NAMALWA (cell line): ENCODE measurements at regions not wholly inside any gene's neighbourhood (a gene's known extent, or its start where the extent isn't known, plus 50 kb on each side); places are given as distances from the start of the nearest gene placed in this dataset.
"Not testable (repeated sequence)": the region's sequence is repeated elsewhere in the genome, so short reads cannot be mapped to it uniquely, and the experiment has no call there.

Experiments
- DNase-seq: peaks from one replicate; pipeline ENCODE4 v3.0.0-alpha.2; 2015; ENCODE audit warnings: low spot score

GRCh38 chr7:149604521-149604920 lies 106.9 kb upstream of the ZNF746 start:
- no peak for DNase-seq

DNA sequence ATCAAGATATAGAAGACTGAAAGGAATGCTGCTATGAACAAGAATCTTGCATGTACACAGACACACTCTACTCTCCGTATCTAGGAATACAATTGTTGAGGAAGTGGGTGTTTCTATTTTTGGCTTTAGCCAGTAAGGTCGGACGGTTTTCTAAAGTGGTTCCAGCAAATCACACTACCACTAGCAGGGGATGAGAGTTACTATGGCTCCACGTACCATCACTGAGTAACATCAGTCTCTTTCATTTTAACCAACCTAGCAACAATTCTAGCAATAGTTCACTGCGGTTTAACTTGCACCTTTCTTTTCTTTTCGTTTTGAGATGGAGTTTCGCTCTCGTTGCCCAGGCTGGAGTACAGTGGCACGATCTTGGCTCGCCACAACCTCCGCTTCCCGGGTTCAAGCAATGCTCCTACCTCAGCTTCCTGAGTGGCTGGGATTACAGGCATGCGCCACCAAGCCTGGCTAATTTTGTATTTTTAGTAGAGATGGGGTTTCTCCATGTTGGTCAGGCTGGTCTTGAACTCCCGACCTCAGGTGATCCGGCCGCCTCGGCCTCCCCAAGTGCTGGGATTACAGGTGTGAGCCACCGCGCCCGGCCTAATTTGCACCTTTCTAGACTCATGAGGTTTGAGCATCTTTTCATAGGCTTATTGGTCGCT lies 103.2 kb upstream of the ZNF746 start:
- DNase-seq: peak; percentile 37

GRCh38 chr7:149599636-149600206 lies 102.1 kb upstream of the ZNF746 start:
- peak; percentile 78 for DNase-seq

- peak; percentile 58 for DNase-seq
These were observed 101.2 kb upstream of the ZNF746 start for GRCh38 chr7:149598721-149599308.

DNA sequence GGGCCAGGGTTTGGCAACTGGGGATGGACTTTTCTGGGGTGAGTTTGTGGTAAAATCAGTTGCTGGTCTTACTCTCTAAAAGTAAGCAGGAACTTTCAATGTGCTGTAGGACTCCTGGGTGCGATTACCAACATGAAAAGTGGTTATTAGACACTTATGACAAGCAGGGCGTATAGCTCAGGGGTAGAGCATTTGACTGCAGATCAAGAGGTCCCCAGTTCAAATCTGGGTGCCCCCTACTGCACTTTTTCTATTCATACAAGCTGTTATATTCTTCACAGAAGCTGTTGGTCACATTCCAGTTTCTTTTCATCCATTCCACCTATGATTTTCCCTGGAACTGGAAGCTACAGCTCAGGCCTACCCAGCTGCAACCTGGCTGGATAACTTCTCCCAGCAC lies 100.2 kb upstream of the ZNF746 start:
- not testable (repeated sequence) for DNase-seq

- DNase-seq: no peak
These were observed 97.9 kb upstream of the ZNF746 start for GRCh38 chr7:149595541-149595940.

DNA sequence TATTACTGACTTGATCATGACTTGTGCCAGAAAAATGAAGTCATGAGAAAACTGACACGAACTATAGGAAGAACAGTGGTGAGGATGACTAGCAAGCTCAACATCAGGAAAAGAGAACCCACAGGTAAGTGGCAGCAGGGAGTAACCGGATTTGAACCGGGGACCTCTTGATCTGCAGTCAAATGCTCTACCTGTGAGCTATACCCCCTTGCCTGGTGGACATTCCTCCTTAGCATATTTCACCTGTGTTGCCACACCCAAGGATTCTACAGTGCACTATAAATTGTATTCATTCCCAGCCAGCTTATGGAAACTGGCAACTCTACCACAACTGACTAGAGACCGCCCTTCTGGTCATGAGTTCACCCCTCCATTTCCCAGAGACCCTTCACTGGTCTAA lies 97.5 kb upstream of the ZNF746 start:
- DNase-seq: no peak

DNA sequence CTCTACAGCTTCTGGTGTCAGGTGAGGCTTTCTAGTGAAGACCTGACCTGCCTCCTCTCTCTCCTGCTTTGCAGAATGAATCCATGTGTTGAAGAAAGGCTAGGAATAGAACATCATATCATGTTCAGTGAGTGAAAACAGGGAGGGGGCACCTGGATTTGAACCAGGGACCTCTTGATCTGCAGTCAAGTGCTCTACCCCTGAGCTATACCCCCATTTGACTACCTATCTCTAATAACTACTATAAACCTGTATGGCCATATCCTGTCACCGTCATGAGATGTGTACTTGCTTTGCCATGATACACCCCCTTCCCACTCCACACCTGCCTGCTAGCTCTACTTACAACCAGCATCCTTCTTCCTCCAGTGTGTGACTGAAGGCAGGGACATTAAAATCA lies 91.3 kb upstream of the ZNF746 start:
- DNase-seq: no peak

DNA sequence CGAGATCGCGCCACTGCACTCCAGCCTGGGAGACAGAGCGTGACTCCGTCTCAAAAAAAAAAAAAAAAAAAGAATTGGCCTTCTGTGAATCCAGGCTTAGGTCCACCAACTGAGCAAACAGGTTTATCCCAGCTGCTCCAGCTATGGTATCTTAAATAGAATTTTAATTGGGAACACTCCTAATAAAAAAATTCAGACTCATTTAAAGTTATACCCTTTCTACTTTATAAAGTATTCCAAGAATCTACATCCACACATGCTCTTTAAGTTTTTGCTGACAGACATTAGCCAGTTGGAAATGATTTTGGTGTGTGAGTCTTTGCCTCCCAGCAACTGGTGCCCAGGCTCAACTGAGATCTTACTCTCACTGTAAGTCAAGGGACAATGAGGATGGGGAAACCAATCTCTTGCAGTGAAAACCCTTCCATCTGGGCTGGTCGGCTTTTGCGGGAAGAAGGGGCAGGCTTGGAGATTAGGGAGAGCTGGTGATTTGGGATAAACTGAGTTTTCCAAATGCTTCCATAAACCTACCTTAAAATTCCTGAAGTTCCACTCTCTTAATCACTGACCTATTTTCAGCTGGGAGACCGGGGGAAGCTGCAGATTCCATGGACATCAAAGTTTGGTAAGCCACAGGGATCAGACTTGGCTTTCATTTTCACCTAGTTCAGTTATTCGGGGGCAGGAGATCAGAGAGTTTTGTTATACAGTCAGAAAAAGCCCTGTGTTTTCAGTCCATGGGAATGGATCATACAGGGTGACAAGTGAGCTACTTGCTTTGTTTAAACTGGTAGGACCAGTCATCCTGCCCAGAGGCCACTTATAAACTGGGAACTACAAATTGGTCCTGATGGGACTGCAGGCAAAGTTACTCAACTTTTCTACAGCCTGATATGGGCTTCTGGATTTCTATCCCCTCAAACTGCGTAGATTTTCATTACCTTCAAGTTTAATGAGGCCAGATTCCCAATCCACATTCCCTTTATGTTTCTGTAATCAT lies 89.3 kb upstream of the ZNF746 start:
- no peak for DNase-seq

DNA sequence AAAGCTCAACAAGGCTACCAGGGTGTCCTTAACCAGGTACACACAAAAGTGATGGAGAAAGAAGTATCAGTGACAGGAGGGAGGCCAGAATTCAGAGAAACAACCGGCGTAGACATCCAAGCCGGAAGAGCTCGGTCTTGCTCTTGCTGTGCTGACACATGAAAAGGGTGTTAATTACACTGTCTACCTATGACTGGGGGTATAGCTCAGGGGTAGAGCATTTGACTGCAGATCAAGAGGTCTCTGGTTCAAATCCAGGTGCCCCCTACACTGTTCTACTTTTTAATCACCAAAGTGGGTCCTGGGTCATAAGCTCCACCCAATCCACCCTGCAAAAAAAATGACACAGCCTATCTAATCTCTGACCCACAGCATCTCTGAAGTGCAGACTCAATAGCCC lies 86.9 kb upstream of the ZNF746 start:
- no peak for DNase-seq

DNA sequence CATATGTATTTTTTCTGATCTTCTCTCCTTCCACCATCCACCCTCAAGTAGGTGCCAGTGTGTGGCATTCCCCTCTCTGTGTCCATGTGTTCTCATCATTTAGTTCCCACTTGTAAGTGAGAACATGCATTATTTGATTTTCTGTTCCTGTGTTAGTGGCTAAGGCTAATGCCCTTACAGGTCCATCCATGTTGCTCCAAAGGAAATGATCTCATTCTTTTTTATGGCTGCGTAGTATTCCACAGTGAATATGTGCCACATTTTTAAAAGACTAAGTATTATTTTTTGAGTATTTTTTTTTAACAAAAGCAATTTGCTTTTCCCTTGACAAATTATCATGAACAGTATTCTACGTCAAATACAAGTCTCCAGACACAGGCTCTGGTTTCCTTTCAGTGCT lies 86.4 kb upstream of the ZNF746 start:
- no peak for DNase-seq

DNA sequence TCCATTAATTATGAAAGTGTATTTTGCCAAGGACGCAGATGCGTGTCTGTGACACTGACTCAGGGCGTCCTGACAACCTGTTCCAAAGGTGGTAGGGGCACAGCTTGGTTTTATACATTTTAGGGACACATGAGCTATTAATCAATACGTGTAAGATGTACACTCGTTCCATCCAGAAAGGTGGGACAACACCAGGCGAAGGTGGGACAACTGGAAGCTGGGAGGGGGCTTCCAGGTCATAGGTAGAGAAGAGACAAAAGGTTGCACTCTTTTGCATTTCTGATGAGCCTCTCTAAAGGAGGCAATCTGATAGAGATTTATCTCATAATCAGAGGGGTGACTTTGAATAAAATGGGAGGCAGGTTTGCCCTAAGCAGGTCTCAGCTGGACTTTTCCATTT lies 82.7 kb upstream of the ZNF746 start:
- DNase-seq: no peak

GRCh38 chr7:149579365-149579764 lies 81.8 kb upstream of the ZNF746 start:
- DNase-seq: not testable (repeated sequence)

GRCh38 chr7:149574428-149574827 lies 76.8 kb upstream of the ZNF746 start:
- DNase-seq: not testable (repeated sequence)

DNA sequence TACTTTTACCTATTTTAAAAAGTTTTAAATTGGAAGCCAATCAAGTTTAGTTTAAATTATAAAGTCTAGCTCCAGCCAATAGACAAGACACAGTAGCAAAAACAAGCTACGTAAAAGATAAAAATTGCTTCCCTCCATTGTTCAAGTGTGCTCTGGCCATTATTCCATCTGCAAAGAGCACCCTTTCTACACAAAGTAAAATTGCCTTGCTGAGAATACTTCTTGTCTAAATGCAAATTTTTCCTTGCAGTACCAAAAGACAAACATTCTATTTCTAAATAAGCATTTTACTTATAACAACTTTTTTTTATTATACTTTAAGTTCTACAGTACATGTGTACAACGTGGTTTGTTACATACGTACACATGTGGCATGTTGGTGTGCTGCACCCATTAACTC lies 75.9 kb upstream of the ZNF746 start:
- no peak for DNase-seq

DNA sequence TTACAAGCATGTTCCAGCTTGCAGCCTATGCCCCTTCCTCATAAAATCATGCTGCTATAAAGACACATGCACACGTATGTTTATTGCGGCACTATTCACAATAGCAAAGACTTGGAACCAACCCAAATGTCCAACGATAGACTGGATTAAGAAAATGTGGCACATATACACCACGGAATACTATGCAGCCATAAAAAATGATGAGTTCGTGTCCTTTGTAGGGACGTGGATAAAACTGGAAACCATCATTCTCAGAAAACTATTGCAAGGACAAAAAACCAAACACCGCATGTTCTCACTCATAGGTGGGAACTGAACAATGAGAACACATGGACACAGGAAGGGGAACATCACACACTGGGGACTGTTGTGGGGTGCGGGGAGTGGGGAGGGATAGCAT lies 75.3 kb upstream of the ZNF746 start:
- not testable (repeated sequence) for DNase-seq

- no peak for DNase-seq
These were observed 73.2 kb upstream of the ZNF746 start for GRCh38 chr7:149570784-149571183.

DNA sequence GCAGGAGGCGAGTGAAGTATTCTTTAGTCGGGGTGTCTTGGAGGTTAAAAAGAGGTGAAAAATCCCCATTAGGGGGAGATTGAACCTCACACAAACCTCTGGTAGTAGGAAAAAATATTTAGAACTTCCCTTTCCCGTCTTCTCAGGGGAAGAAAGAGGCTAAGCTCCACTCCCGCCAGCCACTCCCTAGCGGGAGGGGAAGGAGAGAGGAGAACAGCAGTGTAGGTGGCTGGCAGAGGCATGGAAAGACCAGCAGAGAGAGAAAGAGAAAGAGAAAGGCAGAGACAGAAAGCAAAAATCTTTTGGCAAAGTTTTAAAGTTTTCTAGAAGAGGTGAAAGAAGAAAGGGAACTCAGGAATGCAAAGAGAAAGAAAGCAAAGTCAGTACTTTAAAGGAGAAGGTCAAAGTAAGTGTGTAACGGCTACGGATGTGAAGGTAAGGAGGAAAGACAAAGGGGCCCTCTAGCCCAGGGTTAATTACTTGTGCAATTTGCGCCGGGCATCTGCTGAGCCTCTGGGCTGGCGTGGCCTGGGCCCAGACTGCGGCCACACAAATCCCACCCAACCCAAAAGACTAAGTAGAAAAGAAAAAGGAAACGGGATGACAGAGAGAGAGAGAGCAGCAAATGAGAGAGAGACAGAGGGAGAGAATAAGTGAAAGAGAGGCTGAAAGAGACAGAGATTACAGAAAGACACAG lies 72.3 kb upstream of the ZNF746 start:
- no peak for DNase-seq

- no peak for DNase-seq
These were observed 71.6 kb upstream of the ZNF746 start for GRCh38 chr7:149569025-149569725.

- DNase-seq: no peak
These were observed 70.6 kb upstream of the ZNF746 start for GRCh38 chr7:149568218-149568617.

DNA sequence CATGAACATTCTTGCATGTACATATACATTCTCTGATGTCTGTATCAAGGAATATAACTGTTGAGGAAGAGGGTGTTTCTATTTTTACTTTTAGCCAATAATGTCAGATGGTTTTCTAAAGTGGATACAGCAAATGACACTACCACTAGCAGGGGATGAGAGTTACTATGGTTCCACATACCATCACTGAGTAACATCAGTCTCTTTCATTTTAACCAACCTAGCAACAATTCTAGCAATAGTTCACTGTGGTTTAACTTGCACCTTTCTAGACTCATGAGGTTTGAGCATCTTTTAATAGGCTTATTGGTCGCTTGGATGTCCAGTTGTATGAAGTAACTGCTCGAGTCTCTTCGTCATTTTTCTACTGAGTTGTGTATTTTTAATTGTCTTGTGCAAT lies 68.5 kb upstream of the ZNF746 start:
- DNase-seq: no peak

DNA sequence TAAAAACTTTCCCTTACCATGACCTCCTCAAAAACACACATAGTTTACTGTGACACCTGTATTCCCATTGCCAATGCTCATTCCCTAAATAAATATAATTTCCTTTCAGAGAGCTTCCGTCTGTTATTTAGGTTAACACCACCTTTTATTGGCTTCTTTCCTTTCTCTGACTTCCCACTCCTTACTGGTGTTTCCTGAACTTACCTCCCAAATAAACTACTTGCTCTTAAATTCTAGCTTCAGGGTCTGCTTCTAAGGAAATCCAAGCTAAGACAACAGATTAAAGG lies 67.4 kb upstream of the ZNF746 start:
- no peak for DNase-seq
